AG09309 (cell line): ENCODE measurements at regions not wholly inside any gene's neighbourhood (a gene's known extent, or its start where the extent isn't known, plus 50 kb on each side); places are given as distances from the start of the nearest gene placed in this dataset.

Experiments used
- DNase-seq: peaks from one replicate; pipeline ENCODE4 v3.0.0-alpha.2; 2010; ENCODE audit warnings: low read depth
- H3K4me3 ChIP-seq: 2 replicates; pipeline ENCODE4 v1.5.1; 2011; ENCODE audit warnings: mild to moderate bottlenecking, low read depth, low read length, moderate library complexity; ENCODE audit not compliant: control insufficient read depth
- CTCF ChIP-seq: IDR thresholded peaks from 2 replicates; pipeline ENCODE4 v1.5.1; 2011; ENCODE audit warnings: mild to moderate bottlenecking, low read depth, low read length, inconsistent platforms; ENCODE audit not compliant: insufficient read depth, control insufficient read depth; ENCODE audit errors: missing control alignments

GRCh38 chr12:84361651-84362551 is 550.7 kb downstream of the SLC6A15 start:
- H3K4me3 ChIP-seq, result no peak overlapping the region
- no peak for TF ChIP-seq CTCF
- no peak for DNase-seq

GRCh38 chr12:84357314-84357713 is 555.3 kb downstream of the SLC6A15 start:
- no peak overlapping the region for H3K4me3 ChIP-seq
- TF ChIP-seq CTCF, result no peak
- no peak for DNase-seq

- no peak for TF ChIP-seq CTCF
- DNase-seq, result no peak
- H3K4me3 ChIP-seq, result no peak overlapping the region
Observed at GRCh38 chr12:84356224-84356623, 556.4 kb downstream of the SLC6A15 start.

GRCh38 chr12:84355561-84355960 is 557.0 kb downstream of the SLC6A15 start:
- H3K4me3 ChIP-seq, result no peak overlapping the region
- TF ChIP-seq CTCF, result no peak
- no peak for DNase-seq

GRCh38 chr12:84348582-84348981 is 564.0 kb downstream of the SLC6A15 start:
- no peak overlapping the region for H3K4me3 ChIP-seq
- DNase-seq, result no peak
- no peak for TF ChIP-seq CTCF

- no peak for TF ChIP-seq CTCF
- no peak overlapping the region for H3K4me3 ChIP-seq
- no peak for DNase-seq
Observed at GRCh38 chr12:84341467-84342193, 571.0 kb downstream of the SLC6A15 start.
